Adipocyte (in vitro differentiated cells): ENCODE measurements at regions not wholly inside any gene's neighbourhood (a gene's known extent, or its start where the extent isn't known, plus 50 kb on each side); places are given as distances from the start of the nearest gene placed in this dataset.
"Not testable (repeated sequence)": the region's sequence is repeated elsewhere in the genome, so short reads cannot be mapped to it uniquely, and the experiment has no call there.

ENCODE experiments used
- DNase-seq: peaks from one replicate; pipeline ENCODE4 v3.0.0-alpha.2; 2015; ENCODE audit warnings: low read depth
- H3K27me3 ChIP-seq: replicated peaks from 2 replicates; pipeline ENCODE4 v1.7.0; 2013; ENCODE audit warnings: mild to moderate bottlenecking, low read length, moderate library complexity; ENCODE audit not compliant: control insufficient read depth, insufficient read depth
- H3K36me3 ChIP-seq: 2 replicates; pipeline ENCODE4 v1.7.0; 2013; ENCODE audit warnings: low read length, mild to moderate bottlenecking, moderate library complexity; ENCODE audit not compliant: control insufficient read depth, insufficient read depth, severe bottlenecking
- H3K4me1 ChIP-seq: 2 replicates; pipeline ENCODE4 v1.7.0; 2013; ENCODE audit warnings: mild to moderate bottlenecking, low read length, moderate library complexity; ENCODE audit not compliant: control insufficient read depth, insufficient read depth
- H3K4me3 ChIP-seq: 2 replicates; pipeline ENCODE4 v1.7.0; 2013; ENCODE audit warnings: mild to moderate bottlenecking, low read length, moderate library complexity
- H3K9ac ChIP-seq: 2 replicates; pipeline ENCODE4 v1.7.0; 2013; ENCODE audit warnings: mild to moderate bottlenecking, low read length, moderate library complexity
- H3K9me3 ChIP-seq: 2 replicates; pipeline ENCODE4 v1.7.0; 2013; ENCODE audit warnings: mild to moderate bottlenecking, low read length, moderate library complexity; ENCODE audit not compliant: control insufficient read depth

DNA sequence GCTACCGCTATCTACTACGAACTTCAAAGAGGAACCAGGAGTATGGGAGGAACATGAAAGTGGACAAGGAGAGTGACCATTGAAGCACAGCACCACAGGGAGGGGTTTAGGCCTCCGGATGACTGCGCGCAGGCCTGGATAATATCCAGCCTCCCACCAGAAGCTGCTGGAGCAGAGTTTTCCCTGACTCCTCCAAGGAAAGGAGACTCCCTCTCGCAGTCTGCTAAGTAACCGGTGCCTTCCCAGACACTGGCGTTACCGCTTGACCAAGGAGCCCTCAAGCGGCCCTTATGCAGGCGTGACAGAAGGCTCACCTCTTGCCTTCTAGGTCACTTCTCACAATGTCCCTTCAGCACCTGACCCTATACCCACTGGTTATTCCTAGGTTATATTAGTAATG is 64.2 kb upstream of the BTG3 start:
- H3K4me3 ChIP-seq, H3K9ac ChIP-seq, H3K27me3 ChIP-seq, H3K9me3 ChIP-seq, H3K36me3 ChIP-seq, DNase-seq: not testable (repeated sequence)
- peaks cover 16% of the 10 kb centered on the region for H3K4me1 ChIP-seq

DNA sequence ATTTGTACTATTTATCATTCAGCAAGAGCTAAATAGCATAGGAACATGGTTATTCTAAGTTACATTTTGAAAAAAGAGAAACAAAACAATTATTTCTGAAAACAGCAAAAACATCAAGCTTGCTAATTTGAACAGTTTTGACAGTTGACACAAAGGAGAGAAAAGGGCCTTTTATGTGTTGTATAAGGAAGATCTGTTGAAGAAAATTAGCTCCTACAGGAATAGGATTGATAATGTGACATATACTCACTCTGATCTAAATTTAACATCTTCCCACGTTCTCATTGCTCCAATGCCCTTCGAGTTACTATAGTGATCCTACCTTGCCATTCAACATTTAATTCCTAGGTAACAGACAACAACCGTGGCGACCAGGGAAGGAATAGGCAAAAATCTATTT is 61.4 kb upstream of the BTG3 start:
- H3K4me1 ChIP-seq = peaks cover 16% of the 10 kb centered on the region
- H3K36me3 ChIP-seq = no peaks in the 10 kb centered on the region
- H3K4me3 ChIP-seq = no peak overlapping the region
- DNase-seq = no peak
- no peaks in the 10 kb centered on the region for H3K27me3 ChIP-seq
- H3K9me3 ChIP-seq = no peaks in the 10 kb centered on the region
- peak overlapping the region; percentile 39 for H3K9ac ChIP-seq

- Histone ChIP-seq H3K9me3 (no peaks in the 10 kb centered on the region), H3K36me3 (no peaks in the 10 kb centered on the region), H3K27me3 (no peaks in the 10 kb centered on the region), H3K4me3 (peak overlapping the region; percentile 7), H3K4me1 (peaks cover 16% of the 10 kb centered on the region), H3K9ac (peak overlapping the region; percentile 39)
- DNase-seq = peak; percentile 74
These were observed 60.7 kb upstream of the BTG3 start for GRCh38 chr21:17673261-17674020.

GRCh38 chr21:17671733-17672132 is 59.0 kb upstream of the BTG3 start:
- H3K4me1 ChIP-seq = peaks cover 16% of the 10 kb centered on the region
- no peaks in the 10 kb centered on the region for H3K36me3 ChIP-seq
- no peak for DNase-seq
- H3K9me3 ChIP-seq = no peaks in the 10 kb centered on the region
- H3K4me3 ChIP-seq = no peak overlapping the region
- H3K9ac ChIP-seq = no peak overlapping the region
- H3K27me3 ChIP-seq = no peaks in the 10 kb centered on the region

- Histone ChIP-seq H3K9me3 (no peaks in the 10 kb centered on the region), H3K4me3 (no peak overlapping the region), H3K36me3 (no peaks in the 10 kb centered on the region), H3K4me1 (peaks cover 11% of the 10 kb centered on the region), H3K9ac (no peak overlapping the region), H3K27me3 (peaks cover 9% of the 10 kb centered on the region)
- no peak for DNase-seq
These were observed 55.9 kb upstream of the BTG3 start for GRCh38 chr21:17668479-17669140.

GRCh38 chr21:17667256-17667655 is 54.6 kb upstream of the BTG3 start:
- no peaks in the 10 kb centered on the region for H3K9me3 ChIP-seq
- no peak overlapping the region for H3K9ac ChIP-seq
- H3K27me3 ChIP-seq = peaks cover 9% of the 10 kb centered on the region
- DNase-seq = no peak
- no peak overlapping the region for H3K4me3 ChIP-seq
- H3K36me3 ChIP-seq = no peaks in the 10 kb centered on the region
- no peaks in the 10 kb centered on the region for H3K4me1 ChIP-seq
